ENCODE measurements at regions not wholly inside any gene's neighbourhood (a gene's known extent, or its start where the extent isn't known, plus 50 kb on each side); places are given as distances from the start of the nearest gene placed in this dataset.

- TF ChIP-seq GATA1 (IDR thresholded peaks at IDR 0.05; ENCODE audit: low read depth, low read length) (no peak), POLR2A (IDR thresholded peaks at IDR 0.05; ENCODE audit: low read length) (no peak)
- no peak for DNase-seq
Measured at GRCh38 chr10:104546756-104547155, 94.3 kb upstream of the SORCS3 start.

DNA sequence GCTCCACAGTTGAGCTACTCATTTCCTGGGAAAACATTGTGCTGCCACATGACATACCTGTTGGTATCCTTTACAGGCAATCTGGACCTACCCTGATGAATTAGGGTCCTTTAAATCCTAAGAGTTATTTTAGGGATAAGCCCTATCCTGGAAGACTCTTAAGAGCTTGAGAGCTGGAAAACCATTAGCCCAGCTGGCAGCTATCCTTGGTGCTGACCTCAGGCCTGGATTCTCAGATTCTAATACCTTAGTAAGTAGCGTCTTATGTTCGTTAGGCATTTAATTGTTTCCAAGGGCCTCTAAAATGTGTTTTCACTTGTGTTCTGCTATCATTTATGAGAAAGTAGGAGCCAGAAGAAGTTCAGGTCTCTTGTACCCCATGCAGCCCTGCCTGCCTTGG is 93.0 kb upstream of the SORCS3 start:
- no peak for TF ChIP-seq GATA1 (IDR thresholded peaks at IDR 0.05; ENCODE audit: low read depth, low read length)
- no peak for TF ChIP-seq POLR2A (IDR thresholded peaks at IDR 0.05; ENCODE audit: low read length)
- no peak for DNase-seq

GRCh38 chr10:104556831-104557230 is 84.3 kb upstream of the SORCS3 start:
- DNase-seq, result no peak
- TF ChIP-seq GATA1 (IDR thresholded peaks at IDR 0.05; ENCODE audit: low read depth, low read length) (no peak), POLR2A (IDR thresholded peaks at IDR 0.05; ENCODE audit: low read length) (no peak)

GRCh38 chr10:104557966-104558365 is 83.1 kb upstream of the SORCS3 start:
- no peak for DNase-seq
- no peak for TF ChIP-seq POLR2A (IDR thresholded peaks at IDR 0.05; ENCODE audit: low read length)
- TF ChIP-seq GATA1 (IDR thresholded peaks at IDR 0.05; ENCODE audit: low read depth, low read length), result no peak

DNA sequence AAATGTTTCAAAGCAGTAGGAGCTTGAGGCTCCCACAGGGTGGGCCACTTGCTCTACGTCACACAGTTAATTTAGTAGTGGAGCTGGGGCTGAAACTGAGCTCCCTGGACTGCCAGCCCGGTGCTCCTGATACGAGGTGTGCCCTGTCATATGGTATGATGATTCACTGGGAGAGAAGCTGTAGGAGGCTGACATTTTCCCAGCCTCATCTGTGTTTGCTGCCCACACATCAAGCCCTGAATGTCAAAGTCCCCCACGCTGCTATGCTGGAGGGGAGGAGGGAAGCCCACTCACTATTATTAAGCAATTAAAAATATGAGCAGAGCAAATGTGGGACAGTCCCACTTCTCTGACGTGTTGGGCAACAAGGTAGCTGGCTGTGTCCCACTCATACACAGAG is 81.2 kb upstream of the SORCS3 start:
- TF ChIP-seq GATA1 (IDR thresholded peaks at IDR 0.05; ENCODE audit: low read depth, low read length), result no peak
- TF ChIP-seq POLR2A (IDR thresholded peaks at IDR 0.05; ENCODE audit: low read length), result no peak
- DNase-seq, result no peak

- TF ChIP-seq POLR2A (IDR thresholded peaks at IDR 0.05; ENCODE audit: low read length) (no peak), GATA1 (IDR thresholded peaks at IDR 0.05; ENCODE audit: low read depth, low read length) (no peak)
- DNase-seq, result no peak
Measured at GRCh38 chr10:104563051-104563450, 78.0 kb upstream of the SORCS3 start.

- TF ChIP-seq POLR2A (IDR thresholded peaks at IDR 0.05; ENCODE audit: low read length) (no peak), GATA1 (IDR thresholded peaks at IDR 0.05; ENCODE audit: low read depth, low read length) (no peak)
- no peak for DNase-seq
Measured at GRCh38 chr10:104563548-104563947, 77.5 kb upstream of the SORCS3 start.

DNA sequence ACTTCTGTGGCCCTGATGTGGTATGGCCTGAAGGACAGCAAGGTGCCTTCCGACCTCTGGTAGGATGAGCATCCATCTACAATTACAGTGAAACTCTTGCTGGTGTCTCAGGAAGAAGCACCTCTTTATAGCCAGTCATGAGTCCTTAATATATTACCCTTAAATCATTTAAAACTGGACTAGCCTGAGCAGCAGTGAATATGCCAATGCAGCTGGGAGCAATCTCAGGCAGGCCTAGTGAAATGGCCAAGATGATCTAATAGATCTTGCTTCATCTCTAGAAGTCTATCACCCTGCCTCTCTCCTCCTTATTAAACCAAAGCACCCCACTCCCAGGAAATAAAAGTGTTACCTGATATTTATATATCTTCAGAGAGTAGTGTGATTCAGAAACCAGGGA is 66.7 kb upstream of the SORCS3 start:
- no peak for DNase-seq
- TF ChIP-seq GATA1 (IDR thresholded peaks at IDR 0.05; ENCODE audit: low read depth, low read length), result no peak
- no peak for TF ChIP-seq POLR2A (IDR thresholded peaks at IDR 0.05; ENCODE audit: low read length)

- TF ChIP-seq GATA1 (IDR thresholded peaks at IDR 0.05; ENCODE audit: low read depth, low read length) (no peak), POLR2A (IDR thresholded peaks at IDR 0.05; ENCODE audit: low read length) (no peak)
Measured at GRCh38 chr10:104574838-104575237, 66.3 kb upstream of the SORCS3 start.

DNA sequence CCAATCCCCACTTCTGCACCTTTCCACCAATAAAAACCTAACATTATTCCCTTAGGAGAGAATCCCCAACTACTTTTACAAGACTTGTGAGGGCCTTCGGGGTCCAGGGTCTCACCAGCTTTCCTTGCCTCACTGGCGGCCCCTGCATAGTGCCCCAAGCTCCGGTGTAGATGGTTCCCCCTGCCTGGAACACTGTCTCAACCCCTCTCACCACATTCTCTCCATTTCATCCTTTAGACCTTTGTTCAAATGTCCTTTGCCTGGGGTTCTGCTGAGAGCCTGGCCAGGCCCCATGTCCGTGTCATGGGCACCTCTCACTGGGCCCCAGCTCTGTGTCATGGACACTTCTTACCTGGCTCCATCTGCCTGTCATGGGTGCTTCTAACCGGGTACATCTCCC is 64.5 kb upstream of the SORCS3 start:
- DNase-seq, result no peak
- TF ChIP-seq GATA1 (IDR thresholded peaks at IDR 0.05; ENCODE audit: low read depth, low read length) (no peak), POLR2A (IDR thresholded peaks at IDR 0.05; ENCODE audit: low read length) (no peak)

More at GRCh38 chr10:104574838-104575237, 66.3 kb upstream of the SORCS3 start:
- DNase-seq, result no peak

DNA sequence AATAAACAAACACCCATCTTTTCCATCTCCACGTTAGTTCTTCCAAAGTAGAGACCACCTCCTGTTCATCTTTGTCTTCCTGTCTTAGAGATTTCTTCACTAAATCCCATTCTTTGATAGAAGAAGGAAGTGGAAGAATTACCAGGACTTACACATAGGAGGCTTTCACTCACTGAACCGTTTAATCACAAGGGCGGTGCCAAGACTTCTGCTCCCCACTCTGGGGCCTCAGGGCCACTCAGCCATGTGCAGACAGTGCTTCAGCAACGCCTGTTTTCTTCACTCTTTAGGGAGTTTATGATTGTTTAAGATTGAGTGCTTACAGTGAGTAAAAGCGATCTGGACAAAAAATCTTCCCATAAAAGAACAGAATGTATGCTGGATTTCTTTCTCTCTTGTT is 63.9 kb upstream of the SORCS3 start:
- no peak for TF ChIP-seq GATA1 (IDR thresholded peaks at IDR 0.05; ENCODE audit: low read depth, low read length)
- TF ChIP-seq POLR2A (IDR thresholded peaks at IDR 0.05; ENCODE audit: low read length), result no peak
- DNase-seq, result peak; percentile 4 to 31

DNA sequence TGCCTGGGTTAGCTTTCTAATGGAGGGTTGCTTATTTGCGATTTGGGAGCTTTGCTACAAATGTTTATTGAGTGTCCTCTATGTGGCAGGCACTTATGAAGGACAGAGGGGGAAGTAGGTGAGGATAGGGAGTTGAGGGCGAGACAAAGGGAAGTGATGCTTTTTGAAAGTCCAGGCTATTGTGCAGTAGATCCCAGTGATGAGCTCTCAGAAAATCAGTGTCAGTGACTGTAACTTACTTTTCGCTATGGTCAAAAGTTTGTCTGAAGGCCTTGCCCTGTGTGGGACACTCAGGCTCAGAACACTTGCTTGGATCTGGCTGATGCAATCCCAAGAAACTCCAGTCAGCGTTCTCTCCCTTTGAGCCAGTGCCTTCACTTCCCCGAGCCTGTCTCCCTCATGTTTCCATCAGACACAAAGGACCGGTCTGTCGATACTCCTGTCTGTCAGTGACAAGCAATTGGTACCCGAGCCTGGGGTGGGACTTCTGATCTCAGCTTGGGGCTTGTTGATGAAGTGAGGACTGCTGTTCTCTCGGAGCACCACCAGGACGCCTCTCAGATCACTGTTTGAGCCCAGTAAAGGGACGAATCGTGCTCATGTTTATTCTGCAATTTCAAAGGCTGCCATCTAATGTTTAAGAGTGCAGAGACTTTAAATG is 63.1 kb upstream of the SORCS3 start:
- TF ChIP-seq POLR2A (IDR thresholded peaks at IDR 0.05; ENCODE audit: low read length), result no peak
- no peak for TF ChIP-seq GATA1 (IDR thresholded peaks at IDR 0.05; ENCODE audit: low read depth, low read length)
- peak; percentile 21 to 67 for DNase-seq

DNA sequence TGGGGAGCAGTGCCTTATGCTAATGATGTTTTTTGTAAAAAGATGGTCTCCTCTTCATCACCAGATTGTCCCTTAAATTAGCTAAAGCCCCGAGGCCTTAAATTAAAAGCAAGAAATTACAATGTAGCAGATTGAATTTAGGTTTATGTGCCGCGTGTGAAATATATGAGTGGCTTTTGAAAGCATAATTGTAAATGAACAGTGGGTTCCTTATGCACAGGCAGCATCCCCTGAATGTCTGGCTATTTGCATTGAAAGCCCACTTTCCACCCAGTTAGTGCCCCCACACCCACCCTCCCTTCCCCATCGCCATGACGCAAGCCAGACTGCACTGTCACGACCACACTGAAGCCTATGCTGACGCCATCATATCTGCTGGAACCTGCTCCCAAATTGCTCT is 62.4 kb upstream of the SORCS3 start:
- TF ChIP-seq POLR2A (IDR thresholded peaks at IDR 0.05; ENCODE audit: low read length) (no peak), GATA1 (IDR thresholded peaks at IDR 0.05; ENCODE audit: low read depth, low read length) (no peak)

DNA sequence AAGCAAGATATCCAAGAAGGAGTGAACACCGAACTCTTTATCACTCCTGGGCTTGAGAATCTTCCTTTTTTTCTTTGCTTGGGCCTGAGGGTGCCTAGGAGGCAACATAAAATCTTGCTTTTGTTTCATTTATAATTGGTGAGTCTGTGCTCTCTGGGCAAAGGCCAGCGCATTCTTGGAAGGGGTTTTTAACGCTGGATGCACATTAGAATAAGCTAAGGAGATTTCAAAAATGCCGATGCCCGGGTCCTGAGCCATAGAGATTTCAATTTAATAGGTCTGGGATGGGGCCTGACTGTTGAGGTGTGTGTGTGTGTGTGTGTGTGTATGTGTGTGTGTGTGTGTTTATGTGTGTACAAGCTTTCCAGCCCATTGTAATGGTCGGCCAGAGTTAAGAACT is 62.0 kb upstream of the SORCS3 start:
- DNase-seq, result no peak
- no peak for TF ChIP-seq POLR2A (IDR thresholded peaks at IDR 0.05; ENCODE audit: low read length)
- no peak for TF ChIP-seq GATA1 (IDR thresholded peaks at IDR 0.05; ENCODE audit: low read depth, low read length)

More for the DNA sequence above, 62.4 kb upstream of the SORCS3 start:
- DNase-seq, result peak in 1 of 2 experiments; percentile 17

GRCh38 chr10:104580321-104580720 is 60.8 kb upstream of the SORCS3 start:
- DNase-seq, result no peak
- TF ChIP-seq POLR2A (IDR thresholded peaks at IDR 0.05; ENCODE audit: low read length) (no peak), GATA1 (IDR thresholded peaks at IDR 0.05; ENCODE audit: low read depth, low read length) (no peak)

Data from erythroblast (primary cell).